ENCODE measurements at regions not wholly inside any gene's neighbourhood (a gene's known extent, or its start where the extent isn't known, plus 50 kb on each side); places are given as distances from the start of the nearest gene placed in this dataset.

GRCh38 chr6:30418448-30418847 is 70.9 kb upstream of the HLA-E start:
- Histone ChIP-seq H4K20me1 (ENCODE audit: low read depth) (no peaks in the 10 kb centered on the region), H3K9me3 (ENCODE audit: low read depth) (no peaks in the 10 kb centered on the region), H3K9ac (no peak overlapping the region), H3K4me2 (no peak overlapping the region), H2AFZ (replicated peaks) (no peak overlapping the region), H3K4me1 (no peaks in the 10 kb centered on the region), H3K79me2 (ENCODE audit: low read depth) (no peaks in the 10 kb centered on the region), H3K27me3 (peaks cover 43% of the 10 kb centered on the region), H3K27ac (no peak overlapping the region), H3F3A (ENCODE audit: low read depth) (no peaks in the 10 kb centered on the region), H3K36me3 (no peaks in the 10 kb centered on the region), H3K4me3 (no peak overlapping the region)
- H3K27me3 Mint-ChIP-seq (ENCODE audit: insufficient read depth, low read depth) = peaks cover 13% of the 10 kb centered on the region
- no peak for TF ChIP-seq EZH2phosphoT487 (IDR thresholded peaks at IDR 0.05)
- TF ChIP-seq CTCF (IDR thresholded peaks at IDR 0.05) = no peak
- no peak for TF ChIP-seq EZH2 (IDR thresholded peaks at IDR 0.05)
- no peak for DNase-seq (ENCODE audit: low spot score)
- H3K4me1 Mint-ChIP-seq = no peaks in the 10 kb centered on the region
- H3K27ac Mint-ChIP-seq = no peak overlapping the region
- no peaks in the 10 kb centered on the region for H3K36me3 Mint-ChIP-seq
- no peak overlapping the region for H3K4me3 Mint-ChIP-seq
- H3K9me3 Mint-ChIP-seq = no peaks in the 10 kb centered on the region

GRCh38 chr6:30424549-30424948 is 64.8 kb upstream of the HLA-E start:
- peaks cover 3% of the 10 kb centered on the region for H3K9me3 Mint-ChIP-seq
- no peaks in the 10 kb centered on the region for H4K20me1 ChIP-seq (ENCODE audit: low read depth)
- no peak for DNase-seq (ENCODE audit: low spot score)

More at GRCh38 chr6:30424549-30424948, 64.8 kb upstream of the HLA-E start:
- no peaks in the 10 kb centered on the region for H3K27me3 Mint-ChIP-seq (ENCODE audit: insufficient read depth, low read depth)
- Histone ChIP-seq H3K9me3 (ENCODE audit: low read depth) (no peaks in the 10 kb centered on the region), H3F3A (ENCODE audit: low read depth) (no peaks in the 10 kb centered on the region), H2AFZ (replicated peaks) (no peak overlapping the region), H3K79me2 (ENCODE audit: low read depth) (no peaks in the 10 kb centered on the region), H3K4me2 (no peak overlapping the region), H3K4me1 (no peaks in the 10 kb centered on the region), H3K27me3 (peaks cover 71% of the 10 kb centered on the region), H3K4me3 (no peak overlapping the region), H3K27ac (no peak overlapping the region), H3K9ac (no peak overlapping the region), H3K36me3 (no peaks in the 10 kb centered on the region)
- no peaks in the 10 kb centered on the region for H3K36me3 Mint-ChIP-seq
- TF ChIP-seq EZH2 (IDR thresholded peaks at IDR 0.05) = no peak
- no peak for TF ChIP-seq EZH2phosphoT487 (IDR thresholded peaks at IDR 0.05)
- TF ChIP-seq CTCF (IDR thresholded peaks at IDR 0.05) = no peak
- H3K4me1 Mint-ChIP-seq = no peaks in the 10 kb centered on the region
- no peak overlapping the region for H3K27ac Mint-ChIP-seq
- H3K4me3 Mint-ChIP-seq = no peak overlapping the region

Measured in neural progenitor cell (in vitro differentiated cells).